HG03342 (cell line): ENCODE measurements at regions not wholly inside any gene's neighbourhood (a gene's known extent, or its start where the extent isn't known, plus 50 kb on each side); places are given as distances from the start of the nearest gene placed in this dataset.

Source experiments
- ATAC-seq: cut with Tn5 transposase; IDR thresholded peaks from one replicate; pipeline ENCODE4 v1.9.1; 2021; ENCODE audit warnings: mild to moderate bottlenecking, moderate library complexity; ENCODE audit not compliant: unreplicated experiment

GRCh38 chr1:103854279-103854678 lies 104.6 kb downstream of the AMY1C start:
- no peak for ATAC-seq

GRCh38 chr1:103859721-103860120 lies 110.0 kb downstream of the AMY1C start:
- ATAC-seq: no peak

- ATAC-seq: no peak
Measured at GRCh38 chr1:103898576-103899345, 149.1 kb downstream of the AMY1C start.

GRCh38 chr1:103900005-103900404 lies 150.3 kb downstream of the AMY1C start:
- ATAC-seq: no peak

- no peak for ATAC-seq
Measured at GRCh38 chr1:103901072-103901471, 151.4 kb downstream of the AMY1C start.

GRCh38 chr1:103905363-103905762 lies 155.7 kb downstream of the AMY1C start:
- ATAC-seq: no peak

GRCh38 chr1:103911450-103911849 lies 161.8 kb downstream of the AMY1C start:
- ATAC-seq: no peak

GRCh38 chr1:103917795-103918194 lies 168.1 kb downstream of the AMY1C start:
- ATAC-seq: no peak

- ATAC-seq: no peak
Measured at GRCh38 chr1:103931891-103932290, 182.2 kb downstream of the AMY1C start.

GRCh38 chr1:103937763-103938357 lies 188.2 kb downstream of the AMY1C start:
- ATAC-seq: peak; percentile 58

GRCh38 chr1:103941086-103941485 lies 191.4 kb downstream of the AMY1C start:
- peak; percentile 46 for ATAC-seq

- no peak for ATAC-seq
Measured at GRCh38 chr1:103942029-103942428, 192.3 kb downstream of the AMY1C start.

GRCh38 chr1:103945774-103946173 lies 196.1 kb downstream of the AMY1C start:
- no peak for ATAC-seq

GRCh38 chr1:103948526-103948925 lies 198.8 kb downstream of the AMY1C start:
- no peak for ATAC-seq

- ATAC-seq: no peak
Measured at GRCh38 chr1:103949779-103950178, 200.1 kb downstream of the AMY1C start.

- no peak for ATAC-seq
Measured at GRCh38 chr1:103953386-103953785, 203.7 kb downstream of the AMY1C start.

- ATAC-seq: peak; percentile 67
Measured at GRCh38 chr1:103958699-103959098, 209.0 kb downstream of the AMY1C start.

GRCh38 chr1:103959565-103959964 lies 209.9 kb downstream of the AMY1C start:
- no peak for ATAC-seq

- no peak for ATAC-seq
Measured at GRCh38 chr1:103960045-103960444, 210.3 kb downstream of the AMY1C start.

GRCh38 chr1:103960710-103961109 lies 211.0 kb downstream of the AMY1C start:
- ATAC-seq: no peak

- no peak for ATAC-seq
Measured at GRCh38 chr1:103986792-103987191, 237.1 kb downstream of the AMY1C start.

GRCh38 chr1:103997631-103998030 lies 247.9 kb downstream of the AMY1C start:
- no peak for ATAC-seq
